ENCODE measurements at regions not wholly inside any gene's neighbourhood (a gene's known extent, or its start where the extent isn't known, plus 50 kb on each side); places are given as distances from the start of the nearest gene placed in this dataset.
"Not testable (repeated sequence)": the region's sequence is repeated elsewhere in the genome, so short reads cannot be mapped to it uniquely, and the experiment has no call there.

- DNase-seq (ENCODE audit: low read depth): not testable (repeated sequence)
Observed at GRCh38 chr6:81344026-81344425, 408.5 kb downstream of the TENT5A start.

- no peak for DNase-seq (ENCODE audit: low read depth)
Observed at GRCh38 chr6:81340946-81341345, 411.5 kb downstream of the TENT5A start.

GRCh38 chr6:81331526-81331925, 421.0 kb downstream of the TENT5A start:
- no peak for DNase-seq (ENCODE audit: low read depth)

- no peak for DNase-seq (ENCODE audit: low read depth)
Observed at GRCh38 chr6:81328700-81329099, 423.8 kb downstream of the TENT5A start.

- no peak for DNase-seq (ENCODE audit: low read depth)
Observed at GRCh38 chr6:81326881-81327561, 425.5 kb downstream of the TENT5A start.

- DNase-seq (ENCODE audit: low read depth): no peak
Observed at GRCh38 chr6:81309811-81310210, 442.7 kb downstream of the TENT5A start.

- DNase-seq (ENCODE audit: low read depth): no peak
Observed at GRCh38 chr6:81308577-81309279, 443.8 kb downstream of the TENT5A start.

GRCh38 chr6:81307651-81308214, 444.7 kb downstream of the TENT5A start:
- no peak for DNase-seq (ENCODE audit: low read depth)

GRCh38 chr6:81304466-81304865, 448.0 kb downstream of the TENT5A start:
- DNase-seq (ENCODE audit: low read depth): no peak

GRCh38 chr6:81300961-81301360, 451.5 kb downstream of the TENT5A start:
- no peak for DNase-seq (ENCODE audit: low read depth)

- DNase-seq (ENCODE audit: low read depth): no peak
Observed at GRCh38 chr6:81298751-81299150, 453.7 kb downstream of the TENT5A start.

- DNase-seq (ENCODE audit: low read depth): no peak
Observed at GRCh38 chr6:81295310-81295709, 457.2 kb downstream of the TENT5A start.

GRCh38 chr6:81293896-81294295, 458.6 kb downstream of the TENT5A start:
- DNase-seq (ENCODE audit: low read depth): no peak

GRCh38 chr6:81289229-81289628, 463.3 kb downstream of the TENT5A start:
- DNase-seq (ENCODE audit: low read depth): no peak

GRCh38 chr6:81265106-81265505, 487.4 kb downstream of the TENT5A start:
- no peak for DNase-seq (ENCODE audit: low read depth)

- no peak for DNase-seq (ENCODE audit: low read depth)
Observed at GRCh38 chr6:81263531-81264168, 488.8 kb downstream of the TENT5A start.

- no peak for DNase-seq (ENCODE audit: low read depth)
Observed at GRCh38 chr6:81262656-81263055, 489.8 kb downstream of the TENT5A start.

GRCh38 chr6:81256223-81256622, 496.3 kb downstream of the TENT5A start:
- not testable (repeated sequence) for DNase-seq (ENCODE audit: low read depth)

- DNase-seq (ENCODE audit: low read depth): no peak
Observed at GRCh38 chr6:81253821-81254220, 498.7 kb downstream of the TENT5A start.

GRCh38 chr6:81252231-81252630, 500.2 kb downstream of the TENT5A start:
- no peak for DNase-seq (ENCODE audit: low read depth)

- DNase-seq (ENCODE audit: low read depth): no peak
Observed at GRCh38 chr6:81246200-81246599, 506.3 kb downstream of the TENT5A start.

- DNase-seq (ENCODE audit: low read depth): no peak
Observed at GRCh38 chr6:81242624-81243023, 509.9 kb downstream of the TENT5A start.

Data from stimulated activated CD8-positive, alpha-beta memory T cell treated with anti-CD3 and anti-CD28 coated beads, Interleukin-12 subunit alpha, Interleukin-12 subunit beta, amount 100 ng/mL, for 4 hours (primary cell).